Fibroblast of lung (primary cell): ENCODE measurements at regions not wholly inside any gene's neighbourhood (a gene's known extent, or its start where the extent isn't known, plus 50 kb on each side); places are given as distances from the start of the nearest gene placed in this dataset.

Experiments used
- DNase-seq, 2 donors: peaks; one replicate each; pipeline versions ENCODE4 v3.0.0 to v3.0.0-alpha.2; 2010; ENCODE audit warnings: low read depth in 2 of 2
- H2AFZ ChIP-seq: 2 replicates; pipeline ENCODE4 v1.5.1; 2012; ENCODE audit warnings: low read length, control low read depth, inconsistent platforms
- H3K27ac ChIP-seq: 2 replicates; pipeline ENCODE4 v1.5.1; 2011; ENCODE audit warnings: low read length, control low read depth; ENCODE audit not compliant: insufficient read depth
- H3K27me3 ChIP-seq: 2 replicates; pipeline ENCODE4 v1.5.1; 2011; ENCODE audit warnings: mild to moderate bottlenecking, low read length; ENCODE audit not compliant: control insufficient read depth, insufficient read depth
- H3K36me3 ChIP-seq: 2 replicates; pipeline ENCODE4 v1.5.1; 2011; ENCODE audit warnings: low read length; ENCODE audit not compliant: control insufficient read depth, insufficient read depth
- H3K4me1 ChIP-seq: 2 replicates; pipeline ENCODE4 v1.5.1; 2011; ENCODE audit warnings: low read length; ENCODE audit not compliant: control insufficient read depth, insufficient read depth; ENCODE audit errors: extremely low read depth
- H3K4me2 ChIP-seq: 2 replicates; pipeline ENCODE4 v1.5.1; 2011; ENCODE audit warnings: low read length, control low read depth; ENCODE audit not compliant: insufficient read depth; ENCODE audit errors: extremely low read depth
- H3K4me3 ChIP-seq, 4 experiments: fragments of 200-600 bp in 1 of 4; sonication (generic) in 1 of 4; replicated peaks in 1 of 4; 2 replicates each; pipeline ENCODE4 v1.5.1; 2011 to 2016; ENCODE audit warnings: low read length in 4 of 4, low read depth in 3 of 4, mild to moderate bottlenecking in 3 of 4, control low read depth in 2 of 4, inconsistent platforms in 1 of 4, mixed read lengths in 1 of 4; ENCODE audit not compliant: insufficient read depth in 1 of 4; ENCODE audit errors: control extremely low read depth in 1 of 4
- H3K79me2 ChIP-seq: 2 replicates; pipeline ENCODE4 v1.5.1; 2012; ENCODE audit warnings: mild to moderate bottlenecking, low read length, inconsistent platforms; ENCODE audit not compliant: control insufficient read depth, insufficient read depth
- H3K9ac ChIP-seq: 2 replicates; pipeline ENCODE4 v1.5.1; 2011; ENCODE audit warnings: mild to moderate bottlenecking, low read length, control low read depth; ENCODE audit not compliant: insufficient read depth
- H3K9me3 ChIP-seq: 2 replicates; pipeline ENCODE4 v1.5.1; 2012; ENCODE audit warnings: low read depth, low read length; ENCODE audit not compliant: control insufficient read depth, insufficient read depth
- H4K20me1 ChIP-seq: 2 replicates; pipeline ENCODE4 v1.5.1; 2011; ENCODE audit warnings: low read length; ENCODE audit not compliant: control insufficient read depth, insufficient read depth; ENCODE audit errors: extremely low read depth
- EZH2 ChIP-seq: IDR thresholded peaks from 2 replicates; pipeline ENCODE4 v1.5.1; 2012; ENCODE audit warnings: low read length, control low read depth, mild to moderate bottlenecking; ENCODE audit errors: missing control alignments
- TF ChIP-seq, protein P1 (sequence below), 2 donors: IDR thresholded peaks in 1 of 2; conservative IDR thresholded peaks in 1 of 2; 1 replicate in 1 of 2; 2 replicates in 1 of 2; pipeline ENCODE4 v1.5.1; 2011 to 2012; ENCODE audit warnings: low read length in 2 of 2, control low read depth in 1 of 2, inconsistent platforms in 1 of 2, low read depth in 1 of 2, mild to moderate bottlenecking in 1 of 2

GRCh38 chr13:106768991-106769390 lies 201.1 kb upstream of the ARGLU1 start:
- H3K4me2 ChIP-seq: no peak overlapping the region
- no peaks in the 10 kb centered on the region for H3K27me3 ChIP-seq
- H3K4me3 ChIP-seq: no peak overlapping the region
- H3K9ac ChIP-seq: no peak overlapping the region
- no peak overlapping the region for H2AFZ ChIP-seq
- H4K20me1 ChIP-seq: no peaks in the 10 kb centered on the region
- H3K36me3 ChIP-seq: no peaks in the 10 kb centered on the region
- no peaks in the 10 kb centered on the region for H3K4me1 ChIP-seq
- no peak overlapping the region for H3K27ac ChIP-seq
- no peak for DNase-seq
- H3K79me2 ChIP-seq: no peaks in the 10 kb centered on the region
- H3K9me3 ChIP-seq: no peaks in the 10 kb centered on the region
- no peak for TF ChIP-seq EZH2
- TF ChIP-seq, protein P1, sequence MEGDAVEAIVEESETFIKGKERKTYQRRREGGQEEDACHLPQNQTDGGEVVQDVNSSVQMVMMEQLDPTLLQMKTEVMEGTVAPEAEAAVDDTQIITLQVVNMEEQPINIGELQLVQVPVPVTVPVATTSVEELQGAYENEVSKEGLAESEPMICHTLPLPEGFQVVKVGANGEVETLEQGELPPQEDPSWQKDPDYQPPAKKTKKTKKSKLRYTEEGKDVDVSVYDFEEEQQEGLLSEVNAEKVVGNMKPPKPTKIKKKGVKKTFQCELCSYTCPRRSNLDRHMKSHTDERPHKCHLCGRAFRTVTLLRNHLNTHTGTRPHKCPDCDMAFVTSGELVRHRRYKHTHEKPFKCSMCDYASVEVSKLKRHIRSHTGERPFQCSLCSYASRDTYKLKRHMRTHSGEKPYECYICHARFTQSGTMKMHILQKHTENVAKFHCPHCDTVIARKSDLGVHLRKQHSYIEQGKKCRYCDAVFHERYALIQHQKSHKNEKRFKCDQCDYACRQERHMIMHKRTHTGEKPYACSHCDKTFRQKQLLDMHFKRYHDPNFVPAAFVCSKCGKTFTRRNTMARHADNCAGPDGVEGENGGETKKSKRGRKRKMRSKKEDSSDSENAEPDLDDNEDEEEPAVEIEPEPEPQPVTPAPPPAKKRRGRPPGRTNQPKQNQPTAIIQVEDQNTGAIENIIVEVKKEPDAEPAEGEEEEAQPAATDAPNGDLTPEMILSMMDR (conservative IDR thresholded peaks at IDR 0.05 in 1 of 2, IDR thresholded peaks at IDR 0.05 in 1 of 2; ENCODE audit: low read depth in 1 of 2, low read length in 2 of 2): no peak

GRCh38 chr13:106762708-106763107 lies 194.8 kb upstream of the ARGLU1 start:
- no peak overlapping the region for H2AFZ ChIP-seq
- no peaks in the 10 kb centered on the region for H3K36me3 ChIP-seq
- no peaks in the 10 kb centered on the region for H4K20me1 ChIP-seq
- TF ChIP-seq EZH2: no peak
- TF ChIP-seq, protein P1 (conservative IDR thresholded peaks at IDR 0.05 in 1 of 2, IDR thresholded peaks at IDR 0.05 in 1 of 2; ENCODE audit: low read depth in 1 of 2, low read length in 2 of 2): no peak
- no peak overlapping the region for H3K27ac ChIP-seq
- no peaks in the 10 kb centered on the region for H3K9me3 ChIP-seq
- H3K4me2 ChIP-seq: no peak overlapping the region
- H3K9ac ChIP-seq: no peak overlapping the region
- H3K4me1 ChIP-seq: no peaks in the 10 kb centered on the region
- DNase-seq: no peak
- no peaks in the 10 kb centered on the region for H3K27me3 ChIP-seq
- no peak overlapping the region for H3K4me3 ChIP-seq
- no peaks in the 10 kb centered on the region for H3K79me2 ChIP-seq

- H2AFZ ChIP-seq: no peak overlapping the region
- no peak for DNase-seq
- no peaks in the 10 kb centered on the region for H3K36me3 ChIP-seq
- H3K4me3 ChIP-seq: no peak overlapping the region
- no peak overlapping the region for H3K4me2 ChIP-seq
- no peaks in the 10 kb centered on the region for H3K4me1 ChIP-seq
- H3K9me3 ChIP-seq: no peaks in the 10 kb centered on the region
- no peak overlapping the region for H3K27ac ChIP-seq
- TF ChIP-seq EZH2: no peak
- TF ChIP-seq, protein P1 (conservative IDR thresholded peaks at IDR 0.05 in 1 of 2, IDR thresholded peaks at IDR 0.05 in 1 of 2; ENCODE audit: low read depth in 1 of 2, low read length in 2 of 2): no peak
- no peak overlapping the region for H3K9ac ChIP-seq
- H4K20me1 ChIP-seq: no peaks in the 10 kb centered on the region
- H3K27me3 ChIP-seq: no peaks in the 10 kb centered on the region
- H3K79me2 ChIP-seq: no peaks in the 10 kb centered on the region
These were observed 188.5 kb upstream of the ARGLU1 start for GRCh38 chr13:106756446-106756845.
